ENCODE measurements at regions not wholly inside any gene's neighbourhood (a gene's known extent, or its start where the extent isn't known, plus 50 kb on each side); places are given as distances from the start of the nearest gene placed in this dataset.

DNA sequence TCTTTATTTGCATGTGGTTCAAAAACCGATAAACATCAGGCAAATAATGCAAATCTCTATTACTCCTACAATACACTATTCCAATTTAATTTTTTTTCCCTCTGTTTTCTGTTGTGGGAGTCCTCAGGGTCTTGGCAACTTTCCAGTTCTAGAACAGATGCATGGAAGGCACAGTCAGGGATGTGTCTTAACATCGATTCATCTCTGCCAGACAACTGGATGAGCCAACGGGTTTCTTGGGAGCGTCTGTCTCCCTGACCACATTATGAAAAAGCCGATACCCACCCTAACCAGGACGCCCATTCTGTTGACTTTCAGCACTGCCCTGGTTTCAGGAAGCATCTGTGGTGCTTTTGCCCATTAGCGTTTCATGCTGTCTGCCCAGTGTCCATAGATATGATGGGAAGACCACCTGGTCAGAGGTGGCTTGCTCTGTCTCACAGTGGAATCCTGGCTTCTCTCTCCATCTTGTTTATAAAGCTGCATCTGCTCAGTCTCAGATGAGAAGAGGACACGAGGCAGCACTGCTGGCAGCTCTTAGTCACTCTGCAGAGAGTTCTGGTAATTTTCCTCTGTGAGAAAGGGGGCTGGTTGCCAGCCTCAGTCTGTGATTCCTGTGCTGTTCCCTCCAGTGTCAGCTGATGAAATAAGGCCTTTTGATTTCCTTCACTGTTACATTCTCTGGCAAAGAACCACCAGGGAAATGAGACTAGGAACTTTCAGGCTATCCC, 57.9 kb upstream of the KCNE4 start:
- DNase-seq (ENCODE audit: low spot score), result peak; percentile 93

GRCh38 chr2:222998459-222998858, 53.5 kb upstream of the KCNE4 start:
- DNase-seq (ENCODE audit: low spot score), result no peak

- no peak for DNase-seq (ENCODE audit: low spot score)
Observed at GRCh38 chr2:223000872-223001796, 50.9 kb upstream of the KCNE4 start.

DNA sequence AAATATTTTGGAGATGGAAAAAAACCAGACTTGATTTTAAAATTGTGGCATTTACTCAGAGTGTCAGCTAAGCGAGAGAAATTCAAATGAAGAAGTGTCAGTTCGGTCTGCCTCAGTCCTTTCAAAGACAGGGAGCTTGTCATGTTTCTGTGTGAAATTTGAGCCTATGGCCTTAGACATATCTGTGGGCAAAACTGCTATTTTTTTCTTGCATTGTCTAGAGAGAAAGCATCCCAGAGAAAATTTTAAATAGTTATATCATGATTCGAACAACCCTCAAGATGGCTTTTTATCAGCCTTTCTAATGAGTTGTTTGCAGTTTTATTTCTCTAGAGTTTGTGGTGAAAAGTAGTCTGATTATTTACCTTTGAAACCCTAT, 50.2 kb upstream of the KCNE4 start:
- DNase-seq (ENCODE audit: low spot score), result no peak

Measured in cerebellar cortex (tissue), 1 donor.